ENCODE measurements at regions not wholly inside any gene's neighbourhood (a gene's known extent, or its start where the extent isn't known, plus 50 kb on each side); places are given as distances from the start of the nearest gene placed in this dataset.

- no peak for DNase-seq (ENCODE audit: low read depth in 1 of 2, low spot score in 1 of 2)
- no peak for FAIRE-seq
- H3K4me2 ChIP-seq, result no peak overlapping the region
- H3K27ac ChIP-seq, result 0 out of 6 replicates have a peak overlapping the region, but pooled peaks of 1 of the 2 experiments have one; percentile 19
- peaks cover 10% of the 10 kb centered on the region for H3K4me1 ChIP-seq
- ChIA-PET CTCF (interaction anchor here (0.7 kb wide), 1 partner anchor 413 kb away, joined by 3 read pairs; no protein-coding TSS in a partner anchor), POLR2A (no interaction called here)
- H3K9me3 ChIP-seq, result no peaks in the 10 kb centered on the region
- H3K4me3 ChIP-seq, result no peak overlapping the region
- ATAC-seq, result no peak
- TF ChIP-seq ZC3H11A (IDR thresholded peaks at IDR 0.05) (no peak), HEYL (CRISPR knock-in tag; IDR thresholded peaks at IDR 0.05) (no peak), ZNF302 (CRISPR knock-in tag; IDR thresholded peaks at IDR 0.05) (no peak), CBX8 (IDR thresholded peaks at IDR 0.05) (no peak), JUN (IDR thresholded peaks at IDR 0.05) (no peak), MYC (IDR thresholded peaks at IDR 0.05; ENCODE audit: borderline replicate concordance, low read length) (no peak), FOSB (CRISPR knock-in tag; IDR thresholded peaks at IDR 0.05) (no peak), HOXA7 (CRISPR knock-in tag; IDR thresholded peaks at IDR 0.05) (no peak), HMGXB4 (CRISPR knock-in tag; IDR thresholded peaks at IDR 0.05; ENCODE audit: borderline replicate concordance) (no peak), RCOR1 (IDR thresholded peaks at IDR 0.05; ENCODE audit: low read depth, low read length) (no peak), EHMT2 (IDR thresholded peaks at IDR 0.05; ENCODE audit: low read depth) (no peak), CEBPB (IDR thresholded peaks at IDR 0.05) (no peak), HDAC2 (IDR thresholded peaks at IDR 0.05) (no peak), MAFK (IDR thresholded peaks at IDR 0.05; ENCODE audit: partially characterized antibody) (no peak), RARB (CRISPR knock-in tag; IDR thresholded peaks at IDR 0.05) (no peak), RNF2 (IDR thresholded peaks at IDR 0.05; ENCODE audit: borderline replicate concordance, low read depth) (no peak), CHD4 (IDR thresholded peaks at IDR 0.05; ENCODE audit: borderline replicate concordance) (no peak)
- TF ChIP-seq, protein P1, sequence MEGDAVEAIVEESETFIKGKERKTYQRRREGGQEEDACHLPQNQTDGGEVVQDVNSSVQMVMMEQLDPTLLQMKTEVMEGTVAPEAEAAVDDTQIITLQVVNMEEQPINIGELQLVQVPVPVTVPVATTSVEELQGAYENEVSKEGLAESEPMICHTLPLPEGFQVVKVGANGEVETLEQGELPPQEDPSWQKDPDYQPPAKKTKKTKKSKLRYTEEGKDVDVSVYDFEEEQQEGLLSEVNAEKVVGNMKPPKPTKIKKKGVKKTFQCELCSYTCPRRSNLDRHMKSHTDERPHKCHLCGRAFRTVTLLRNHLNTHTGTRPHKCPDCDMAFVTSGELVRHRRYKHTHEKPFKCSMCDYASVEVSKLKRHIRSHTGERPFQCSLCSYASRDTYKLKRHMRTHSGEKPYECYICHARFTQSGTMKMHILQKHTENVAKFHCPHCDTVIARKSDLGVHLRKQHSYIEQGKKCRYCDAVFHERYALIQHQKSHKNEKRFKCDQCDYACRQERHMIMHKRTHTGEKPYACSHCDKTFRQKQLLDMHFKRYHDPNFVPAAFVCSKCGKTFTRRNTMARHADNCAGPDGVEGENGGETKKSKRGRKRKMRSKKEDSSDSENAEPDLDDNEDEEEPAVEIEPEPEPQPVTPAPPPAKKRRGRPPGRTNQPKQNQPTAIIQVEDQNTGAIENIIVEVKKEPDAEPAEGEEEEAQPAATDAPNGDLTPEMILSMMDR (IDR thresholded peaks at IDR 0.05), result no peak
- TF ChIP-seq, protein P2, sequence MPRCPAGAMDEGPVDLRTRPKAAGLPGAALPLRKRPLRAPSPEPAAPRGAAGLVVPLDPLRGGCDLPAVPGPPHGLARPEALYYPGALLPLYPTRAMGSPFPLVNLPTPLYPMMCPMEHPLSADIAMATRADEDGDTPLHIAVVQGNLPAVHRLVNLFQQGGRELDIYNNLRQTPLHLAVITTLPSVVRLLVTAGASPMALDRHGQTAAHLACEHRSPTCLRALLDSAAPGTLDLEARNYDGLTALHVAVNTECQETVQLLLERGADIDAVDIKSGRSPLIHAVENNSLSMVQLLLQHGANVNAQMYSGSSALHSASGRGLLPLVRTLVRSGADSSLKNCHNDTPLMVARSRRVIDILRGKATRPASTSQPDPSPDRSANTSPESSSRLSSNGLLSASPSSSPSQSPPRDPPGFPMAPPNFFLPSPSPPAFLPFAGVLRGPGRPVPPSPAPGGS (IDR thresholded peaks at IDR 0.05), result no peak
- TF ChIP-seq, protein P3, sequence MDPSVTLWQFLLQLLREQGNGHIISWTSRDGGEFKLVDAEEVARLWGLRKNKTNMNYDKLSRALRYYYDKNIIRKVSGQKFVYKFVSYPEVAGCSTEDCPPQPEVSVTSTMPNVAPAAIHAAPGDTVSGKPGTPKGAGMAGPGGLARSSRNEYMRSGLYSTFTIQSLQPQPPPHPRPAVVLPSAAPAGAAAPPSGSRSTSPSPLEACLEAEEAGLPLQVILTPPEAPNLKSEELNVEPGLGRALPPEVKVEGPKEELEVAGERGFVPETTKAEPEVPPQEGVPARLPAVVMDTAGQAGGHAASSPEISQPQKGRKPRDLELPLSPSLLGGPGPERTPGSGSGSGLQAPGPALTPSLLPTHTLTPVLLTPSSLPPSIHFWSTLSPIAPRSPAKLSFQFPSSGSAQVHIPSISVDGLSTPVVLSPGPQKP (IDR thresholded peaks at IDR 0.05; ENCODE audit: low read depth, low read length), result no peak
- WGBS (ENCODE audit: missing lambda C conversion rate), result 85% methylated on average over 1 of the region's 1 CpG
These were observed 339.9 kb downstream of the PRELID2 start for GRCh38 chr5:145495196-145495595.

- CTCF ChIA-PET, result interaction anchor here (0.5 kb wide), 1 partner anchor 453 kb away, joined by 3 read pairs; no protein-coding TSS in a partner anchor
- H3K9me3 ChIP-seq, result no peaks in the 10 kb centered on the region
- H3K4me2 ChIP-seq, result no peak overlapping the region
- POLR2A ChIA-PET, result no interaction called here
- peaks cover 10% of the 10 kb centered on the region for H3K4me1 ChIP-seq
- H3K27ac ChIP-seq, result no peak overlapping the region
- WGBS (ENCODE audit: missing lambda C conversion rate), result 51% methylated on average over 3 of the region's 3 CpGs
- H3K4me3 ChIP-seq, result no peak overlapping the region
- DNase-seq (ENCODE audit: low read depth in 1 of 2, low spot score in 1 of 2) (no peak), ATAC-seq (no peak), FAIRE-seq (no peak)
- TF ChIP-seq HDAC2 (IDR thresholded peaks at IDR 0.05) (no peak), MYC (IDR thresholded peaks at IDR 0.05; ENCODE audit: borderline replicate concordance, low read length) (no peak), NPAS2 (CRISPR knock-in tag; IDR thresholded peaks at IDR 0.05; ENCODE audit: borderline replicate concordance) (no peak), CBX8 (IDR thresholded peaks at IDR 0.05) (no peak), FOXS1 (CRISPR knock-in tag; IDR thresholded peaks at IDR 0.05) (no peak), TFCP2L1 (CRISPR knock-in tag; IDR thresholded peaks at IDR 0.05) (no peak), ZSCAN20 (CRISPR knock-in tag; IDR thresholded peaks at IDR 0.05) (no peak), RNF2 (IDR thresholded peaks at IDR 0.05; ENCODE audit: borderline replicate concordance, low read depth) (no peak), JUN (IDR thresholded peaks at IDR 0.05) (no peak), JUNB (IDR thresholded peaks at IDR 0.05) (no peak), HEYL (CRISPR knock-in tag; IDR thresholded peaks at IDR 0.05) (no peak)
- TF ChIP-seq, protein P4, sequence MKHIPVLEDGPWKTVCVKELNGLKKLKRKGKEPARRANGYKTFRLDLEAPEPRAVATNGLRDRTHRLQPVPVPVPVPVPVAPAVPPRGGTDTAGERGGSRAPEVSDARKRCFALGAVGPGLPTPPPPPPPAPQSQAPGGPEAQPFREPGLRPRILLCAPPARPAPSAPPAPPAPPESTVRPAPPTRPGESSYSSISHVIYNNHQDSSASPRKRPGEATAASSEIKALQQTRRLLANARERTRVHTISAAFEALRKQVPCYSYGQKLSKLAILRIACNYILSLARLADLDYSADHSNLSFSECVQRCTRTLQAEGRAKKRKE (CRISPR knock-in tag; IDR thresholded peaks at IDR 0.05; ENCODE audit: low read depth), result no peak
- TF ChIP-seq, protein P5, sequence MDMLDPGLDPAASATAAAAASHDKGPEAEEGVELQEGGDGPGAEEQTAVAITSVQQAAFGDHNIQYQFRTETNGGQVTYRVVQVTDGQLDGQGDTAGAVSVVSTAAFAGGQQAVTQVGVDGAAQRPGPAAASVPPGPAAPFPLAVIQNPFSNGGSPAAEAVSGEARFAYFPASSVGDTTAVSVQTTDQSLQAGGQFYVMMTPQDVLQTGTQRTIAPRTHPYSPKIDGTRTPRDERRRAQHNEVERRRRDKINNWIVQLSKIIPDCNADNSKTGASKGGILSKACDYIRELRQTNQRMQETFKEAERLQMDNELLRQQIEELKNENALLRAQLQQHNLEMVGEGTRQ (IDR thresholded peaks at IDR 0.05), result no peak
- TF ChIP-seq, protein P6, sequence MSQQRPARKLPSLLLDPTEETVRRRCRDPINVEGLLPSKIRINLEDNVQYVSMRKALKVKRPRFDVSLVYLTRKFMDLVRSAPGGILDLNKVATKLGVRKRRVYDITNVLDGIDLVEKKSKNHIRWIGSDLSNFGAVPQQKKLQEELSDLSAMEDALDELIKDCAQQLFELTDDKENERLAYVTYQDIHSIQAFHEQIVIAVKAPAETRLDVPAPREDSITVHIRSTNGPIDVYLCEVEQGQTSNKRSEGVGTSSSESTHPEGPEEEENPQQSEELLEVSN (IDR thresholded peaks at IDR 0.05; ENCODE audit: borderline replicate concordance, low read depth), result no peak
These were observed 341.7 kb downstream of the PRELID2 start for GRCh38 chr5:145493435-145493834.

Data from A549 (cell line).